ENCODE measurements at regions not wholly inside any gene's neighbourhood (a gene's known extent, or its start where the extent isn't known, plus 50 kb on each side); places are given as distances from the start of the nearest gene placed in this dataset.

GRCh38 chr10:56028298-56029132 lies 332.5 kb downstream of the ZWINT start:
- Histone ChIP-seq H3K4me3 (ENCODE audit: low read length) (no peak overlapping the region), H3K4me1 (ENCODE audit: insufficient read depth, low read length) (no peaks in the 10 kb centered on the region), H3K9me3 (ENCODE audit: control insufficient read depth in 1 of 2, insufficient read depth in 1 of 2, low read length in 2 of 2) (no peaks in the 10 kb centered on the region), H3K27ac (ENCODE audit: low read depth in 1 of 2, low read length in 2 of 2) (no peak overlapping the region), H3K36me3 (ENCODE audit: insufficient read depth, low read length) (no peaks in the 10 kb centered on the region), H3K27me3 (ENCODE audit: control insufficient read depth in 1 of 2, insufficient read depth in 2 of 2, low read length in 2 of 2) (no peaks in the 10 kb centered on the region)
- intact Hi-C loops (cut with DNase I, micrococcal nuclease): no loop called here
- no peak for ATAC-seq (ENCODE audit: poor library complexity)
- CTCF ChIA-PET: no interaction called here
- POLR2A ChIA-PET: no interaction called here
- H3K4me3 Mint-ChIP-seq: no peak overlapping the region
- DNase-seq: no peak
- no peaks in the 10 kb centered on the region for H3K36me3 Mint-ChIP-seq (ENCODE audit: low read depth)
- TF ChIP-seq CTCF (IDR thresholded peaks at IDR 0.05): no peak
- no peak overlapping the region for H3K27ac Mint-ChIP-seq
- H3K4me1 Mint-ChIP-seq (ENCODE audit: low read depth): no peaks in the 10 kb centered on the region
- H3K9me3 Mint-ChIP-seq: peaks cover 2% of the 10 kb centered on the region
- H3K27me3 Mint-ChIP-seq: no peaks in the 10 kb centered on the region

GRCh38 chr10:56012101-56012500 lies 349.0 kb downstream of the ZWINT start:
- H3K4me1 ChIP-seq (ENCODE audit: insufficient read depth, low read length): no peaks in the 10 kb centered on the region
- H3K4me1 Mint-ChIP-seq (ENCODE audit: low read depth): no peaks in the 10 kb centered on the region
- DNase-seq: no peak
- no peaks in the 10 kb centered on the region for H3K36me3 ChIP-seq (ENCODE audit: insufficient read depth, low read length)
- no peak for TF ChIP-seq CTCF (IDR thresholded peaks at IDR 0.05)
- no peak overlapping the region for H3K4me3 ChIP-seq (ENCODE audit: low read length)
- intact Hi-C loops (cut with DNase I, micrococcal nuclease): no loop called here
- H3K27ac Mint-ChIP-seq: no peak overlapping the region
- H3K27ac ChIP-seq (ENCODE audit: low read depth in 1 of 2, low read length in 2 of 2): no peak overlapping the region
- H3K4me3 Mint-ChIP-seq: no peak overlapping the region
- no peaks in the 10 kb centered on the region for H3K27me3 ChIP-seq (ENCODE audit: control insufficient read depth in 1 of 2, insufficient read depth in 2 of 2, low read length in 2 of 2)
- no peaks in the 10 kb centered on the region for H3K36me3 Mint-ChIP-seq (ENCODE audit: low read depth)
- no peaks in the 10 kb centered on the region for H3K27me3 Mint-ChIP-seq
- H3K9me3 Mint-ChIP-seq: peaks cover 4% of the 10 kb centered on the region
- peaks cover 0 to 6% of the 10 kb centered on the region in 2 experiments for H3K9me3 ChIP-seq (ENCODE audit: control insufficient read depth in 1 of 2, insufficient read depth in 1 of 2, low read length in 2 of 2)
- ATAC-seq (ENCODE audit: poor library complexity): no peak
- CTCF ChIA-PET: no interaction called here
- POLR2A ChIA-PET: no interaction called here

- no peak for TF ChIP-seq CTCF (IDR thresholded peaks at IDR 0.05)
- Histone ChIP-seq H3K4me1 (ENCODE audit: insufficient read depth, low read length) (no peaks in the 10 kb centered on the region), H3K36me3 (ENCODE audit: insufficient read depth, low read length) (no peaks in the 10 kb centered on the region), H3K27me3 (ENCODE audit: control insufficient read depth in 1 of 2, insufficient read depth in 2 of 2, low read length in 2 of 2) (no peaks in the 10 kb centered on the region), H3K9me3 (ENCODE audit: control insufficient read depth in 1 of 2, insufficient read depth in 1 of 2, low read length in 2 of 2) (no peaks in the 10 kb centered on the region), H3K4me3 (ENCODE audit: low read length) (no peak overlapping the region), H3K27ac (ENCODE audit: low read depth in 1 of 2, low read length in 2 of 2) (no peak overlapping the region)
- Mint-ChIP-seq H3K27me3 (no peaks in the 10 kb centered on the region), H3K9me3 (peaks cover 2% of the 10 kb centered on the region), H3K4me1 (ENCODE audit: low read depth) (no peaks in the 10 kb centered on the region), H3K4me3 (no peak overlapping the region), H3K27ac (no peak overlapping the region), H3K36me3 (ENCODE audit: low read depth) (no peaks in the 10 kb centered on the region)
- intact Hi-C loops (cut with DNase I, micrococcal nuclease): no loop called here
- no peak for ATAC-seq (ENCODE audit: poor library complexity)
- no peak for DNase-seq
- CTCF ChIA-PET: no interaction called here
- POLR2A ChIA-PET: no interaction called here
Observed at GRCh38 chr10:56003555-56003954, 357.5 kb downstream of the ZWINT start.
